GM23338 (cell line): ENCODE measurements at regions not wholly inside any gene's neighbourhood (a gene's known extent, or its start where the extent isn't known, plus 50 kb on each side); places are given as distances from the start of the nearest gene placed in this dataset.

Experiments used
- ATAC-seq: fragments of 200-7000 bp; cut with Tn5 transposase; 3 replicates; pipeline ENCODE4 v1.9.1; 2020
- DNase-seq: peaks from one replicate; pipeline ENCODE4 v3.0.0-alpha.2; 2015; ENCODE audit warnings: low spot score
- H2AFZ ChIP-seq: fragments of 200-600 bp; sonication (generic); 2 replicates; pipeline ENCODE4 v1.8.0; 2016; ENCODE audit warnings: antibody characterized with exemption, mild to moderate bottlenecking, moderate library complexity
- H3F3A ChIP-seq: fragments of 200-600 bp; sonication (generic); replicated peaks from 2 replicates; pipeline ENCODE4 v1.8.0; 2017; ENCODE audit warnings: antibody characterized with exemption, mixed run types, low read depth
- H3K27ac ChIP-seq: fragments of 200-600 bp; sonication (generic); 2 replicates; pipeline ENCODE4 v1.6.1; 2016; ENCODE audit warnings: low read depth
- H3K27me3 ChIP-seq: fragments of 200-600 bp; sonication (generic); 2 replicates; pipeline ENCODE4 v1.8.0; 2016; ENCODE audit warnings: mild to moderate bottlenecking, mixed run types, moderate library complexity; ENCODE audit not compliant: insufficient read depth
- H3K36me3 ChIP-seq: fragments of 200-600 bp; sonication (generic); 2 replicates; pipeline ENCODE4 v1.8.0; 2016; ENCODE audit warnings: mild to moderate bottlenecking; ENCODE audit not compliant: insufficient read depth
- H3K4me1 ChIP-seq: fragments of 200-600 bp; sonication (generic); 2 replicates; pipeline ENCODE4 v1.8.0; 2016; ENCODE audit warnings: mild to moderate bottlenecking, moderate library complexity; ENCODE audit not compliant: insufficient read depth
- H3K4me2 ChIP-seq: fragments of 200-600 bp; sonication (generic); 2 replicates; pipeline ENCODE4 v1.7.1; 2017; ENCODE audit warnings: mixed run types
- H3K4me3 ChIP-seq: fragments of 200-600 bp; sonication (generic); 2 replicates; pipeline ENCODE4 v1.6.1; 2016; ENCODE audit warnings: mixed run types
- H3K79me2 ChIP-seq: fragments of 200-600 bp; sonication (generic); replicated peaks from 2 replicates; pipeline ENCODE4 v1.8.0; 2017; ENCODE audit warnings: mild to moderate bottlenecking; ENCODE audit not compliant: insufficient read depth
- H3K9me2 ChIP-seq: fragments of 200-600 bp; sonication (generic); 2 replicates; pipeline ENCODE4 v1.8.0; 2017; ENCODE audit not compliant: insufficient read depth
- H4K20me1 ChIP-seq: fragments of 200-600 bp; sonication (generic); replicated peaks from 2 replicates; pipeline ENCODE4 v1.8.0; 2017; ENCODE audit warnings: mild to moderate bottlenecking; ENCODE audit not compliant: insufficient read depth
- H3K27ac Mint-ChIP-seq: 2 replicates; pipeline ENCODE4 v1.8.0; 2020; ENCODE audit warnings: inconsistent platforms, mild to moderate bottlenecking, moderate library complexity, mixed read lengths
- H3K27me3 Mint-ChIP-seq: 3 replicates; pipeline ENCODE4 v1.8.0; 2022; ENCODE audit warnings: low read depth, mild to moderate bottlenecking, moderate library complexity, mixed read lengths, inconsistent platforms; ENCODE audit not compliant: insufficient read depth, poor library complexity
- H3K36me3 Mint-ChIP-seq: 3 replicates; pipeline ENCODE4 v1.8.0; 2021; ENCODE audit warnings: low read depth, mild to moderate bottlenecking, inconsistent platforms, moderate library complexity, mixed read lengths
- H3K4me1 Mint-ChIP-seq: 3 replicates; pipeline ENCODE4 v1.8.0; 2020; ENCODE audit warnings: mild to moderate bottlenecking, inconsistent platforms, mixed read lengths
- H3K4me3 Mint-ChIP-seq: 3 replicates; pipeline ENCODE4 v1.8.0; 2021; ENCODE audit warnings: moderate library complexity, mild to moderate bottlenecking, inconsistent platforms, mixed read lengths
- H3K9me3 Mint-ChIP-seq: 3 replicates; pipeline ENCODE4 v1.8.0; 2020; ENCODE audit warnings: moderate library complexity, mild to moderate bottlenecking, inconsistent platforms, mixed read lengths
- CREB1 ChIP-seq: fragments of 250-450 bp; sonication (Bioruptor Pico); IDR thresholded peaks from 2 replicates; pipeline ENCODE4 v1.5.0; 2020; ENCODE audit warnings: low read depth, mild to moderate bottlenecking, moderate library complexity
- EZH2phosphoT487 ChIP-seq: fragments of 200-600 bp; sonication (generic); IDR thresholded peaks from one replicate; pipeline ENCODE4 v1.8.1; 2018; ENCODE audit warnings: antibody characterized with exemption; ENCODE audit not compliant: unreplicated experiment
- POLR2AphosphoS5 ChIP-seq: IDR thresholded peaks from 2 replicates; pipeline ENCODE4 v1.6.1; 2016; ENCODE audit warnings: antibody characterized with exemption, low read depth
- STAT1 ChIP-seq: IDR thresholded peaks from one replicate; pipeline ENCODE4 v1.6.1; 2016; ENCODE audit warnings: antibody characterized with exemption; ENCODE audit not compliant: unreplicated experiment
- ZNF114 ChIP-seq: fragments of 250-450 bp; sonication (Bioruptor Pico); IDR thresholded peaks from 2 replicates; pipeline ENCODE4 v1.5.0; 2020; ENCODE audit warnings: mild to moderate bottlenecking, moderate library complexity
- ZNF331 ChIP-seq: fragments of 250-450 bp; sonication (Bioruptor Pico); IDR thresholded peaks from 2 replicates; pipeline ENCODE4 v1.5.0; 2020; ENCODE audit warnings: low read depth, mild to moderate bottlenecking, moderate library complexity
- TF ChIP-seq, protein P1 (sequence below): fragments of 250-450 bp; sonication (Bioruptor Pico); IDR thresholded peaks from 2 replicates; pipeline ENCODE4 v1.5.0; 2020; ENCODE audit warnings: mild to moderate bottlenecking, moderate library complexity
- TF ChIP-seq, protein P2 (sequence below): IDR thresholded peaks from one replicate; pipeline ENCODE4 v1.6.1; 2018; ENCODE audit warnings: antibody characterized with exemption; ENCODE audit not compliant: unreplicated experiment
- TF ChIP-seq, protein P3 (sequence below), 2 experiments: fragments of 200-600 bp in 1 of 2; sonication (generic) in 1 of 2; conservative IDR thresholded peaks; 2 replicates each; pipeline versions ENCODE4 v1.5.1 to v1.6.1; 2016 to 2017; ENCODE audit warnings: antibody characterized with exemption in 2 of 2, low read depth in 2 of 2, mild to moderate bottlenecking in 2 of 2, moderate library complexity in 1 of 2
- TF ChIP-seq, protein P4 (sequence below): IDR thresholded peaks from 2 replicates; pipeline ENCODE4 v1.6.1; 2016; ENCODE audit warnings: antibody characterized with exemption

DNA sequence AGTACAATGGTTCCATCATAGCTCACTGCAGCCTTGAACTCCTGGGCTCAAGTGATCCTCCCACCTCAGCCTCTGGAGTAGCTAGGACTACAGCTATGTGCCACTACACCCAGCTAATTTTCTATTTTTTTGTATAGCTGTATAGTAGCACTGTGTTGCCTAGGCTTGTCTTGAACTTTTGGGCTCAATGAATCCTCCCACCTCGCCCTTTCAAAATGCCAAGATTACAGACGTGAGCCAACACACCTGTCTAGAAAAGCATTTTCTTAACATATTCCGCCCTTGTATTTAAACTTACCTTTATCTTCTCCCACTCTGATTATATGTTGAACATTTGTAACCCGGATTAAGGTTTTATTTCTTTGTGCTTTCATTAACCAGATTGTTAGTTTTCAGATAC is 750.7 kb upstream of the GCFC2 start (continued):
- TF ChIP-seq, protein P1, sequence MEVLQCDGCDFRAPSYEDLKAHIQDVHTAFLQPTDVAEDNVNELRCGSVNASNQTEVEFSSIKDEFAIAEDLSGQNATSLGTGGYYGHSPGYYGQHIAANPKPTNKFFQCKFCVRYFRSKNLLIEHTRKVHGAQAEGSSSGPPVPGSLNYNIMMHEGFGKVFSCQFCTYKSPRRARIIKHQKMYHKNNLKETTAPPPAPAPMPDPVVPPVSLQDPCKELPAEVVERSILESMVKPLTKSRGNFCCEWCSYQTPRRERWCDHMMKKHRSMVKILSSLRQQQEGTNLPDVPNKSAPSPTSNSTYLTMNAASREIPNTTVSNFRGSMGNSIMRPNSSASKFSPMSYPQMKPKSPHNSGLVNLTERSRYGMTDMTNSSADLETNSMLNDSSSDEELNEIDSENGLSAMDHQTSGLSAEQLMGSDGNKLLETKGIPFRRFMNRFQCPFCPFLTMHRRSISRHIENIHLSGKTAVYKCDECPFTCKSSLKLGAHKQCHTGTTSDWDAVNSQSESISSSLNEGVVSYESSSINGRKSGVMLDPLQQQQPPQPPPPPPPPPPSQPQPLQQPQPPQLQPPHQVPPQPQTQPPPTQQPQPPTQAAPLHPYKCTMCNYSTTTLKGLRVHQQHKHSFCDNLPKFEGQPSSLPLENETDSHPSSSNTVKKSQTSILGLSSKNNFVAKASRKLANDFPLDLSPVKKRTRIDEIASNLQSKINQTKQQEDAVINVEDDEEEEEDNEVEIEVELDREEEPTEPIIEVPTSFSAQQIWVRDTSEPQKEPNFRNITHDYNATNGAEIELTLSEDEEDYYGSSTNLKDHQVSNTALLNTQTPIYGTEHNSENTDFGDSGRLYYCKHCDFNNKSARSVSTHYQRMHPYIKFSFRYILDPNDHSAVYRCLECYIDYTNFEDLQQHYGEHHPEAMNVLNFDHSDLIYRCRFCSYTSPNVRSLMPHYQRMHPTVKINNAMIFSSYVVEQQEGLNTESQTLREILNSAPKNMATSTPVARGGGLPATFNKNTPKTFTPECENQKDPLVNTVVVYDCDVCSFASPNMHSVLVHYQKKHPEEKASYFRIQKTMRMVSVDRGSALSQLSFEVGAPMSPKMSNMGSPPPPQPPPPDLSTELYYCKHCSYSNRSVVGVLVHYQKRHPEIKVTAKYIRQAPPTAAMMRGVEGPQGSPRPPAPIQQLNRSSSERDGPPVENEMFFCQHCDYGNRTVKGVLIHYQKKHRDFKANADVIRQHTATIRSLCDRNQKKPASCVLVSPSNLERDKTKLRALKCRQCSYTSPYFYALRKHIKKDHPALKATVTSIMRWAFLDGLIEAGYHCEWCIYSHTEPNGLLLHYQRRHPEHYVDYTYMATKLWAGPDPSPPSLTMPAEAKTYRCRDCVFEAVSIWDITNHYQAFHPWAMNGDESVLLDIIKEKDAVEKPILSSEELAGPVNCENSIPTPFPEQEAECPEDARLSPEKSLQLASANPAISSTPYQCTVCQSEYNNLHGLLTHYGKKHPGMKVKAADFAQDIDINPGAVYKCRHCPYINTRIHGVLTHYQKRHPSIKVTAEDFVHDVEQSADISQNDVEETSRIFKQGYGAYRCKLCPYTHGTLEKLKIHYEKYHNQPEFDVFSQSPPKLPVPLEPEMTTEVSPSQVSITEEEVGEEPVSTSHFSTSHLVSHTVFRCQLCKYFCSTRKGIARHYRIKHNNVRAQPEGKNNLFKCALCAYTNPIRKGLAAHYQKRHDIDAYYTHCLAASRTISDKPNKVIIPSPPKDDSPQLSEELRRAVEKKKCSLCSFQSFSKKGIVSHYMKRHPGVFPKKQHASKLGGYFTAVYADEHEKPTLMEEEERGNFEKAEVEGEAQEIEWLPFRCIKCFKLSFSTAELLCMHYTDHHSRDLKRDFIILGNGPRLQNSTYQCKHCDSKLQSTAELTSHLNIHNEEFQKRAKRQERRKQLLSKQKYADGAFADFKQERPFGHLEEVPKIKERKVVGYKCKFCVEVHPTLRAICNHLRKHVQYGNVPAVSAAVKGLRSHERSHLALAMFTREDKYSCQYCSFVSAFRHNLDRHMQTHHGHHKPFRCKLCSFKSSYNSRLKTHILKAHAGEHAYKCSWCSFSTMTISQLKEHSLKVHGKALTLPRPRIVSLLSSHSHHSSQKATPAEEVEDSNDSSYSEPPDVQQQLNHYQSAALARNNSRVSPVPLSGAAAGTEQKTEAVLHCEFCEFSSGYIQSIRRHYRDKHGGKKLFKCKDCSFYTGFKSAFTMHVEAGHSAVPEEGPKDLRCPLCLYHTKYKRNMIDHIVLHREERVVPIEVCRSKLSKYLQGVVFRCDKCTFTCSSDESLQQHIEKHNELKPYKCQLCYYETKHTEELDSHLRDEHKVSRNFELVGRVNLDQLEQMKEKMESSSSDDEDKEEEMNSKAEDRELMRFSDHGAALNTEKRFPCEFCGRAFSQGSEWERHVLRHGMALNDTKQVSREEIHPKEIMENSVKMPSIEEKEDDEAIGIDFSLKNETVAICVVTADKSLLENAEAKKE, result no peak

DNA sequence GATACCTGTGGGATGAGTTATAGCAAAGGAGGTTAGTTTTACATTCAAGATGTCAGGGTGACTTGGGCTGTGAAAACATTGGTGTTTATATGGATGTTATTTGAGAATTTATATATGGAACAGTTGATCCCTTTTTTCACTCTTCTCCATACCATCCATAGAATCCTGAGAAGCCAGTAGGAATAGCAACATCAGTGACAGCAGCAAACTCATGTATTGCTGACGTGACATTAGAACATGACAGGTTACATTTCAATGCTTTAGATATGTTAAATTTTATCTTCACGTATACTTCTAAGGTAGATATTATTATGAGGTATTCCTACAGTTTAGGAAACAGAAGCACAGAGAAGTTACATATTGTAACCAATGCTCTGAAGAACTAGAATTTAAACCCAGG is 745.2 kb upstream of the GCFC2 start:
- Histone ChIP-seq H3K27ac (no peak overlapping the region), H4K20me1 (no peaks in the 10 kb centered on the region), H3K4me1 (no peaks in the 10 kb centered on the region), H3F3A (no peaks in the 10 kb centered on the region), H3K79me2 (no peaks in the 10 kb centered on the region), H3K27me3 (no peaks in the 10 kb centered on the region), H3K4me2 (no peak overlapping the region), H3K9me2 (no peaks in the 10 kb centered on the region), H3K4me3 (no peak overlapping the region), H3K36me3 (no peaks in the 10 kb centered on the region), H2AFZ (no peak overlapping the region)
- Mint-ChIP-seq H3K27me3 (no peaks in the 10 kb centered on the region), H3K36me3 (no peaks in the 10 kb centered on the region), H3K27ac (no peak overlapping the region), H3K4me1 (peaks cover 9% of the 10 kb centered on the region; the same call in 2 of the 3 replicates), H3K9me3 (no peaks in the 10 kb centered on the region), H3K4me3 (no peak overlapping the region)
- no peak for ATAC-seq
- DNase-seq, result no peak
- TF ChIP-seq ZNF114 (CRISPR knock-in tag), result no peak
- TF ChIP-seq, protein P2, sequence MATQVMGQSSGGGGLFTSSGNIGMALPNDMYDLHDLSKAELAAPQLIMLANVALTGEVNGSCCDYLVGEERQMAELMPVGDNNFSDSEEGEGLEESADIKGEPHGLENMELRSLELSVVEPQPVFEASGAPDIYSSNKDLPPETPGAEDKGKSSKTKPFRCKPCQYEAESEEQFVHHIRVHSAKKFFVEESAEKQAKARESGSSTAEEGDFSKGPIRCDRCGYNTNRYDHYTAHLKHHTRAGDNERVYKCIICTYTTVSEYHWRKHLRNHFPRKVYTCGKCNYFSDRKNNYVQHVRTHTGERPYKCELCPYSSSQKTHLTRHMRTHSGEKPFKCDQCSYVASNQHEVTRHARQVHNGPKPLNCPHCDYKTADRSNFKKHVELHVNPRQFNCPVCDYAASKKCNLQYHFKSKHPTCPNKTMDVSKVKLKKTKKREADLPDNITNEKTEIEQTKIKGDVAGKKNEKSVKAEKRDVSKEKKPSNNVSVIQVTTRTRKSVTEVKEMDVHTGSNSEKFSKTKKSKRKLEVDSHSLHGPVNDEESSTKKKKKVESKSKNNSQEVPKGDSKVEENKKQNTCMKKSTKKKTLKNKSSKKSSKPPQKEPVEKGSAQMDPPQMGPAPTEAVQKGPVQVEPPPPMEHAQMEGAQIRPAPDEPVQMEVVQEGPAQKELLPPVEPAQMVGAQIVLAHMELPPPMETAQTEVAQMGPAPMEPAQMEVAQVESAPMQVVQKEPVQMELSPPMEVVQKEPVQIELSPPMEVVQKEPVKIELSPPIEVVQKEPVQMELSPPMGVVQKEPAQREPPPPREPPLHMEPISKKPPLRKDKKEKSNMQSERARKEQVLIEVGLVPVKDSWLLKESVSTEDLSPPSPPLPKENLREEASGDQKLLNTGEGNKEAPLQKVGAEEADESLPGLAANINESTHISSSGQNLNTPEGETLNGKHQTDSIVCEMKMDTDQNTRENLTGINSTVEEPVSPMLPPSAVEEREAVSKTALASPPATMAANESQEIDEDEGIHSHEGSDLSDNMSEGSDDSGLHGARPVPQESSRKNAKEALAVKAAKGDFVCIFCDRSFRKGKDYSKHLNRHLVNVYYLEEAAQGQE, result no peak
- TF ChIP-seq, protein P3, sequence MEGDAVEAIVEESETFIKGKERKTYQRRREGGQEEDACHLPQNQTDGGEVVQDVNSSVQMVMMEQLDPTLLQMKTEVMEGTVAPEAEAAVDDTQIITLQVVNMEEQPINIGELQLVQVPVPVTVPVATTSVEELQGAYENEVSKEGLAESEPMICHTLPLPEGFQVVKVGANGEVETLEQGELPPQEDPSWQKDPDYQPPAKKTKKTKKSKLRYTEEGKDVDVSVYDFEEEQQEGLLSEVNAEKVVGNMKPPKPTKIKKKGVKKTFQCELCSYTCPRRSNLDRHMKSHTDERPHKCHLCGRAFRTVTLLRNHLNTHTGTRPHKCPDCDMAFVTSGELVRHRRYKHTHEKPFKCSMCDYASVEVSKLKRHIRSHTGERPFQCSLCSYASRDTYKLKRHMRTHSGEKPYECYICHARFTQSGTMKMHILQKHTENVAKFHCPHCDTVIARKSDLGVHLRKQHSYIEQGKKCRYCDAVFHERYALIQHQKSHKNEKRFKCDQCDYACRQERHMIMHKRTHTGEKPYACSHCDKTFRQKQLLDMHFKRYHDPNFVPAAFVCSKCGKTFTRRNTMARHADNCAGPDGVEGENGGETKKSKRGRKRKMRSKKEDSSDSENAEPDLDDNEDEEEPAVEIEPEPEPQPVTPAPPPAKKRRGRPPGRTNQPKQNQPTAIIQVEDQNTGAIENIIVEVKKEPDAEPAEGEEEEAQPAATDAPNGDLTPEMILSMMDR (conservative IDR thresholded peaks at IDR 0.05; ENCODE audit: low read depth in 2 of 2), result no peak
- TF ChIP-seq POLR2AphosphoS5, result no peak
- no peak for TF ChIP-seq CREB1
- TF ChIP-seq, protein P4, sequence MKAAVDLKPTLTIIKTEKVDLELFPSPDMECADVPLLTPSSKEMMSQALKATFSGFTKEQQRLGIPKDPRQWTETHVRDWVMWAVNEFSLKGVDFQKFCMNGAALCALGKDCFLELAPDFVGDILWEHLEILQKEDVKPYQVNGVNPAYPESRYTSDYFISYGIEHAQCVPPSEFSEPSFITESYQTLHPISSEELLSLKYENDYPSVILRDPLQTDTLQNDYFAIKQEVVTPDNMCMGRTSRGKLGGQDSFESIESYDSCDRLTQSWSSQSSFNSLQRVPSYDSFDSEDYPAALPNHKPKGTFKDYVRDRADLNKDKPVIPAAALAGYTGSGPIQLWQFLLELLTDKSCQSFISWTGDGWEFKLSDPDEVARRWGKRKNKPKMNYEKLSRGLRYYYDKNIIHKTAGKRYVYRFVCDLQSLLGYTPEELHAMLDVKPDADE, result no peak
- no peak for TF ChIP-seq STAT1
- no peak for TF ChIP-seq EZH2phosphoT487
- no peak for TF ChIP-seq ZNF331 (CRISPR knock-in tag)
